ENCODE measurements at regions not wholly inside any gene's neighbourhood (a gene's known extent, or its start where the extent isn't known, plus 50 kb on each side); places are given as distances from the start of the nearest gene placed in this dataset.

- BruUV-seq (replicated peaks) = no TSS peak
- Mint-ChIP-seq H3K36me3 (ENCODE audit: insufficient read depth, unreplicated experiment) (peaks cover 3% of the 10 kb centered on the region), H3K4me3 (ENCODE audit: low read depth, unreplicated experiment) (no peak overlapping the region), H3K9me3 (ENCODE audit: low read depth, unreplicated experiment) (no peaks in the 10 kb centered on the region), H3K27ac (ENCODE audit: unreplicated experiment) (peak overlapping the region; percentile 17), H3K4me1 (ENCODE audit: low read depth, unreplicated experiment) (peaks cover 52% of the 10 kb centered on the region), H3K27me3 (ENCODE audit: unreplicated experiment) (no peaks in the 10 kb centered on the region)
- no peak for DNase-seq
- TF ChIP-seq, protein P1, sequence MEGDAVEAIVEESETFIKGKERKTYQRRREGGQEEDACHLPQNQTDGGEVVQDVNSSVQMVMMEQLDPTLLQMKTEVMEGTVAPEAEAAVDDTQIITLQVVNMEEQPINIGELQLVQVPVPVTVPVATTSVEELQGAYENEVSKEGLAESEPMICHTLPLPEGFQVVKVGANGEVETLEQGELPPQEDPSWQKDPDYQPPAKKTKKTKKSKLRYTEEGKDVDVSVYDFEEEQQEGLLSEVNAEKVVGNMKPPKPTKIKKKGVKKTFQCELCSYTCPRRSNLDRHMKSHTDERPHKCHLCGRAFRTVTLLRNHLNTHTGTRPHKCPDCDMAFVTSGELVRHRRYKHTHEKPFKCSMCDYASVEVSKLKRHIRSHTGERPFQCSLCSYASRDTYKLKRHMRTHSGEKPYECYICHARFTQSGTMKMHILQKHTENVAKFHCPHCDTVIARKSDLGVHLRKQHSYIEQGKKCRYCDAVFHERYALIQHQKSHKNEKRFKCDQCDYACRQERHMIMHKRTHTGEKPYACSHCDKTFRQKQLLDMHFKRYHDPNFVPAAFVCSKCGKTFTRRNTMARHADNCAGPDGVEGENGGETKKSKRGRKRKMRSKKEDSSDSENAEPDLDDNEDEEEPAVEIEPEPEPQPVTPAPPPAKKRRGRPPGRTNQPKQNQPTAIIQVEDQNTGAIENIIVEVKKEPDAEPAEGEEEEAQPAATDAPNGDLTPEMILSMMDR (IDR thresholded peaks at IDR 0.05; ENCODE audit: unreplicated experiment) = no peak
- intact Hi-C loops (cut with micrococcal nuclease; ENCODE audit: unreplicated experiment) = loop anchor here (10.0 kb wide), 1 partner anchor 783 kb away; no protein-coding TSS in a partner anchor
- CTCF ChIA-PET = no interaction called here
Observed at GRCh38 chr10:3881622-3882021, 96.6 kb upstream of the KLF6 start.

GRCh38 chr10:3879073-3879472, 94.1 kb upstream of the KLF6 start:
- CTCF ChIA-PET = interaction anchor here (0.9 kb wide), 1 partner anchor 27 kb away, joined by 4 read pairs; no protein-coding TSS in a partner anchor
- H3K4me1 Mint-ChIP-seq (ENCODE audit: low read depth, unreplicated experiment) = peaks cover 45% of the 10 kb centered on the region
- peak overlapping the region; percentile 41 for H3K4me3 Mint-ChIP-seq (ENCODE audit: low read depth, unreplicated experiment)
- no peaks in the 10 kb centered on the region for H3K9me3 Mint-ChIP-seq (ENCODE audit: low read depth, unreplicated experiment)
- H3K27ac Mint-ChIP-seq (ENCODE audit: unreplicated experiment) = peak overlapping the region; percentile 68
- H3K27me3 Mint-ChIP-seq (ENCODE audit: unreplicated experiment) = no peaks in the 10 kb centered on the region
- DNase-seq = no peak
- BruUV-seq (replicated peaks) = no TSS peak
- TF ChIP-seq, protein P1 (IDR thresholded peaks at IDR 0.05; ENCODE audit: unreplicated experiment) = no peak
- H3K36me3 Mint-ChIP-seq (ENCODE audit: insufficient read depth, unreplicated experiment) = peaks cover 3% of the 10 kb centered on the region
- intact Hi-C loops (cut with micrococcal nuclease; ENCODE audit: unreplicated experiment) = no loop called here

DNA sequence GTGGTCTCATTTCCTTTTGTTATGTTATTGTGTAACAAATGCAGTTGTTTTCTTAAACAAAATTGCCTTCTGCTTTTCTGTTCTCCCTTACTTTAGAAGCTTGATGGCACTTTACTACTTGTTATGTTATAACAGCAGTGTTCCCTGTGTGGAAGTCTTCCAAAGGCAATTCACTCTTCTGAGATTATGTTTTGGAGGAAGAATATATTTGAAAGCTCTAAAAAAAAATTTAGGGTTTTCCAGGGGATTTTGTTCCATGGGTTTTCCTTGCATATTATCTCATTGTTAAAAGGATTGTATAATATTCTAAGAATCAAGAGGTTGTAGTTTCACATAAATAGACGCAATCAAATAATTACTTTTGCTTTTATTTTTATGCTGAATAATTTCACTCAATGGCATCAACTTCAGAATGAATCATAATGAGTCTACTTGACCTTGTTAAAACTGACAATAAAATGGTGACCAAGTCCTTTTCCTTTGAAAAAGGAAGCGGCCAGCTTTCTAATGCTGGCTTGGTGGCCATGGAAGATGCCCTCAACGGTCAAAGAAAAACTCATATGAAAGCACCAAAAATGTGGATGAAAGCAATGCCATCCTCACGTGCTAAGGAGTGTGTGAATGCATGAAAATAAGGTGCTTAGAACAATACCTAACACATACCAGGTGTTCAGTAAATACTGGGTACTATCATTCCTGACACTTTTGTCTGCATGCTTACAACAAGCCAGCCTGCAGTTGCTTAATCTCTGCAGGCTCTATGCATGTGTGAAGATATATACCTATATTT, 92.4 kb upstream of the KLF6 start:
- DNase-seq = no peak
- no TSS peak for BruUV-seq (replicated peaks)
- Mint-ChIP-seq H3K4me3 (ENCODE audit: low read depth, unreplicated experiment) (no peak overlapping the region), H3K4me1 (ENCODE audit: low read depth, unreplicated experiment) (peaks cover 56% of the 10 kb centered on the region), H3K36me3 (ENCODE audit: insufficient read depth, unreplicated experiment) (peaks cover 3% of the 10 kb centered on the region), H3K27ac (ENCODE audit: unreplicated experiment) (peak overlapping the region; percentile 67), H3K9me3 (ENCODE audit: low read depth, unreplicated experiment) (no peaks in the 10 kb centered on the region), H3K27me3 (ENCODE audit: unreplicated experiment) (no peaks in the 10 kb centered on the region)
- TF ChIP-seq, protein P1 (IDR thresholded peaks at IDR 0.05; ENCODE audit: unreplicated experiment) = no peak
- intact Hi-C loops (cut with micrococcal nuclease; ENCODE audit: unreplicated experiment) = no loop called here
- CTCF ChIA-PET = interaction anchor here (0.9 to 1.1 kb wide), 2 partner anchors 11 to 24 kb away, joined by 5 to 6 read pairs; no protein-coding TSS in a partner anchor

- TF ChIP-seq, protein P1 (IDR thresholded peaks at IDR 0.05; ENCODE audit: unreplicated experiment) = no peak
- H3K9me3 Mint-ChIP-seq (ENCODE audit: low read depth, unreplicated experiment) = no peaks in the 10 kb centered on the region
- H3K27ac Mint-ChIP-seq (ENCODE audit: unreplicated experiment) = peak overlapping the region; percentile 23
- intact Hi-C loops (cut with micrococcal nuclease; ENCODE audit: unreplicated experiment) = loop anchor here (1.0 kb wide), 1 partner anchor 47 kb away; no protein-coding TSS in a partner anchor
- H3K36me3 Mint-ChIP-seq (ENCODE audit: insufficient read depth, unreplicated experiment) = peaks cover 3% of the 10 kb centered on the region
- CTCF ChIA-PET = interaction anchor here (1.1 kb wide), 1 partner anchor 12 kb away, joined by 6 read pairs; no protein-coding TSS in a partner anchor
- H3K4me1 Mint-ChIP-seq (ENCODE audit: low read depth, unreplicated experiment) = peaks cover 56% of the 10 kb centered on the region
- H3K27me3 Mint-ChIP-seq (ENCODE audit: unreplicated experiment) = no peaks in the 10 kb centered on the region
- no peak overlapping the region for H3K4me3 Mint-ChIP-seq (ENCODE audit: low read depth, unreplicated experiment)
- DNase-seq = no peak
- BruUV-seq (replicated peaks) = no TSS peak
Observed at GRCh38 chr10:3876350-3876962, 91.4 kb upstream of the KLF6 start.

Data from Calu3 (cell line).